ENCODE measurements at regions not wholly inside any gene's neighbourhood (a gene's known extent, or its start where the extent isn't known, plus 50 kb on each side); places are given as distances from the start of the nearest gene placed in this dataset.

DNA sequence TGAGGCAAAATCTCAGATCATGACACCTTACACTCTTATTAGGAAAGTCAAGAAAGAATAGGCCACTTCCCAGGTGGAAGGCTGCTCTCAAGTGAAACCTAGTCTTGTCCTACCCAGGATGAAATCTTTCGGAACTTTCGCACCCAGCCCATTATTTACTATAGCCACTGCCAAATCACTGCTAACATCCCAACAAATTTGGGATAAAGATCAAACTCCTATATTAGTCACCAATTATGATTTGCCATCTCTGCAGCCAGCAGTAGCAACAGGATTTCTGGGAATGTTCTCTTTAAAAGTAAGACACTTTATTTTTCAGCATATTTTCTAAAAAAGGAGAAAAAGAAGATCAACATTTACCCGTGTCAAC is 224.6 kb downstream of the GAS1 start:
- no peak for TF ChIP-seq POLR2A (IDR thresholded peaks at IDR 0.05)
- TF ChIP-seq CTCF (IDR thresholded peaks at IDR 0.05): no peak
